DOHH2 (cell line): ENCODE measurements at regions not wholly inside any gene's neighbourhood (a gene's known extent, or its start where the extent isn't known, plus 50 kb on each side); places are given as distances from the start of the nearest gene placed in this dataset.

Experiments
- H3F3A ChIP-seq: fragments of 200-600 bp; sonication (generic), shearing (Covaris generic); 2 replicates; pipeline ENCODE4 v1.6.0; 2016; ENCODE audit warnings: antibody characterized with exemption, mild to moderate bottlenecking; ENCODE audit not compliant: control insufficient read depth, insufficient read depth
- H3K27ac ChIP-seq: fragments of 200-600 bp; sonication (generic); 2 replicates; pipeline ENCODE4 v1.5.1; 2014; ENCODE audit warnings: low read depth, mild to moderate bottlenecking, low read length, moderate library complexity
- H3K27me3 ChIP-seq: fragments of 200-600 bp; sonication (generic); 2 replicates; pipeline ENCODE4 v1.6.1; 2014; ENCODE audit warnings: mild to moderate bottlenecking, low read length, mixed read lengths; ENCODE audit not compliant: control insufficient read depth
- H3K36me3 ChIP-seq: fragments of 200-600 bp; sonication (generic); 2 replicates; pipeline ENCODE4 v1.6.1; 2014; ENCODE audit warnings: mild to moderate bottlenecking, low read length, moderate library complexity, mixed read lengths; ENCODE audit not compliant: control insufficient read depth
- H3K4me1 ChIP-seq: fragments of 200-600 bp; sonication (generic); 2 replicates; pipeline ENCODE4 v1.6.1; 2014; ENCODE audit warnings: mild to moderate bottlenecking, low read length, mixed read lengths; ENCODE audit not compliant: control insufficient read depth
- H3K4me2 ChIP-seq: fragments of 200-600 bp; sonication (generic); 2 replicates; pipeline ENCODE4 v1.6.0; 2014; ENCODE audit warnings: mild to moderate bottlenecking, low read length, moderate library complexity
- H3K4me3 ChIP-seq: fragments of 200-600 bp; sonication (generic); 2 replicates; pipeline ENCODE4 v1.5.1; 2014; ENCODE audit warnings: mild to moderate bottlenecking, low read length, mixed read lengths
- H3K79me2 ChIP-seq: fragments of 200-600 bp; sonication (generic); 2 replicates; pipeline ENCODE4 v1.6.1; 2014; ENCODE audit warnings: mild to moderate bottlenecking, low read length, mixed read lengths; ENCODE audit not compliant: control insufficient read depth
- H3K9me2 ChIP-seq: fragments of 200-600 bp; sonication (generic); replicated peaks from 2 replicates; pipeline ENCODE4 v1.6.1; 2014; ENCODE audit warnings: mild to moderate bottlenecking, low read length, mixed read lengths; ENCODE audit not compliant: control insufficient read depth
- H3K9me3 ChIP-seq: fragments of 200-600 bp; sonication (generic); 2 replicates; pipeline ENCODE4 v1.6.1; 2014; ENCODE audit warnings: antibody characterized with exemption, low read length, mixed read lengths; ENCODE audit not compliant: control insufficient read depth, insufficient read depth
- H4K20me1 ChIP-seq: fragments of 200-600 bp; sonication (generic); 2 replicates; pipeline ENCODE4 v1.6.0; 2014; ENCODE audit warnings: low read depth, mild to moderate bottlenecking, antibody characterized with exemption, low read length, moderate library complexity; ENCODE audit not compliant: control insufficient read depth, insufficient read depth
- CTCF ChIP-seq: fragments of 200-600 bp; sonication (generic); IDR thresholded peaks from one replicate; pipeline ENCODE4 v1.5.1; 2014; ENCODE audit warnings: antibody characterized with exemption, mild to moderate bottlenecking, low read depth, low read length; ENCODE audit not compliant: poor library complexity, severe bottlenecking
- EZH2phosphoT487 ChIP-seq: fragments of 200-600 bp; sonication (generic); IDR thresholded peaks from 2 replicates; pipeline ENCODE4 v1.6.1; 2017; ENCODE audit warnings: borderline replicate concordance, mild to moderate bottlenecking, antibody characterized with exemption, low read length, moderate library complexity, mixed read lengths

DNA sequence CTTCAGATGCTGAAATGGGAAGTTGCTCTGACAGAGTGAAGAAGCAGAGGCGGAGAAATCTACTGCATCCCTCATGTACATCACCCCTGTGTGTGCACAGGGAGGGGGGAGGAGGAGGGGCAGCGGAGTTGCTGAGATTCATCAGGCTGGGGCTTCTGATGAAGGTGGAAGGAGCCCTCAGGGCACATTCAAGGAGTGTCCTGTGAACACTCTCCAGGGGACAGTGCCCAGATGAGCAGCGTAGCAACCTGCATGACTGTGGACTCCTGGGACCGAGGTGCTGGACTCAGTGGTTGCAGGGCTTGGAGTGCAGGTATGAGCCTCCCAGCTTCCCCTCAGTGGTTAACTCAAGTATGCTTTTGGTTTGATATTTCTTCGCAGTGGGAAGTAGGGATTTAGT lies 257.8 kb upstream of the B3GAT1 start:
- TF ChIP-seq CTCF = no peak
- no peak for TF ChIP-seq EZH2phosphoT487
- H3K4me1 ChIP-seq = no peaks in the 10 kb centered on the region
- no peaks in the 10 kb centered on the region for H3K36me3 ChIP-seq
- H3K4me3 ChIP-seq = no peak overlapping the region
- H3F3A ChIP-seq = no peaks in the 10 kb centered on the region
- no peaks in the 10 kb centered on the region for H4K20me1 ChIP-seq
- H3K9me3 ChIP-seq = no peaks in the 10 kb centered on the region
- H3K27ac ChIP-seq = no peak overlapping the region
- no peaks in the 10 kb centered on the region for H3K79me2 ChIP-seq
- H3K4me2 ChIP-seq = no peak overlapping the region
- no peaks in the 10 kb centered on the region for H3K27me3 ChIP-seq
- H3K9me2 ChIP-seq = no peaks in the 10 kb centered on the region

- Histone ChIP-seq H3F3A (no peaks in the 10 kb centered on the region), H3K4me1 (no peaks in the 10 kb centered on the region), H3K4me3 (no peak overlapping the region), H3K9me2 (no peaks in the 10 kb centered on the region), H3K79me2 (no peaks in the 10 kb centered on the region), H3K36me3 (no peaks in the 10 kb centered on the region), H3K4me2 (no peak overlapping the region), H3K27ac (no peak overlapping the region), H3K9me3 (no peaks in the 10 kb centered on the region), H4K20me1 (no peaks in the 10 kb centered on the region), H3K27me3 (no peaks in the 10 kb centered on the region)
- TF ChIP-seq EZH2phosphoT487 = no peak
Observed at GRCh38 chr11:134668796-134669195, 256.8 kb upstream of the B3GAT1 start.

- Histone ChIP-seq H3K9me3 (no peaks in the 10 kb centered on the region), H3K4me1 (no peaks in the 10 kb centered on the region), H4K20me1 (no peaks in the 10 kb centered on the region), H3K27me3 (no peaks in the 10 kb centered on the region), H3K27ac (no peak overlapping the region), H3F3A (no peaks in the 10 kb centered on the region), H3K79me2 (no peaks in the 10 kb centered on the region), H3K36me3 (no peaks in the 10 kb centered on the region), H3K4me2 (no peak overlapping the region), H3K4me3 (no peak overlapping the region), H3K9me2 (no peaks in the 10 kb centered on the region)
- TF ChIP-seq EZH2phosphoT487 (no peak), CTCF (no peak)
Observed at GRCh38 chr11:134668076-134668475, 256.0 kb upstream of the B3GAT1 start.

DNA sequence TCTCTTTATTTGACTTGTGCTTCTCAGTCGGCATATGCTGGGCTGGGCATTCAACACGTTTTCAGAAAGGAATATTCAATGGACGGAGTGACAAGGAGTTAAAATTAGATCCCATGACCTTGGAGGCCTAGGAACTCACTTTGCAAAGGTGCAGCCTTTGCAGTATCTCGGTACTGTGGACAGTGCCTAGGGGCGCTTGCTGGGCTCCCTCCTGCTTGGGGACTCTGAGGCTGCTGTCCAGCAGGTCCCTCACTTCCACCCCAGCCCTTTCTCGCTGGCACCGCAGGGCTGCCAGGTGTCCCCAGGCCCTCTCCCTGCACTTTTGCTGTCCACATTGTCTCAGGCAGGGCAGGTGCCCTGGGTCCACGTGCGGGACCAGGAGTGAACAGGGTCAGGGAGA lies 255.5 kb upstream of the B3GAT1 start:
- no peak overlapping the region for H3K27ac ChIP-seq
- no peaks in the 10 kb centered on the region for H4K20me1 ChIP-seq
- H3K79me2 ChIP-seq = no peaks in the 10 kb centered on the region
- TF ChIP-seq CTCF = no peak
- no peak for TF ChIP-seq EZH2phosphoT487
- no peaks in the 10 kb centered on the region for H3K36me3 ChIP-seq
- H3K4me3 ChIP-seq = no peak overlapping the region
- no peak overlapping the region for H3K4me2 ChIP-seq
- no peaks in the 10 kb centered on the region for H3F3A ChIP-seq
- H3K27me3 ChIP-seq = no peaks in the 10 kb centered on the region
- H3K9me3 ChIP-seq = peaks cover 2% of the 10 kb centered on the region; the same call in 1 of the 2 replicates
- H3K4me1 ChIP-seq = no peaks in the 10 kb centered on the region
- H3K9me2 ChIP-seq = no peaks in the 10 kb centered on the region
